Middle frontal gyrus (tissue), 1 donor: ENCODE measurements at regions not wholly inside any gene's neighbourhood (a gene's known extent, or its start where the extent isn't known, plus 50 kb on each side); places are given as distances from the start of the nearest gene placed in this dataset.

Experiments
- DNase-seq: peaks from one replicate; pipeline ENCODE4 v3.0.0-alpha.2; 2015; ENCODE audit warnings: low spot score; ENCODE audit errors: extremely low spot score

GRCh38 chr14:22478670-22479069 lies 110.4 kb downstream of the DAD1 start:
- no peak for DNase-seq

GRCh38 chr14:22478247-22478646 lies 110.8 kb downstream of the DAD1 start:
- DNase-seq: no peak

GRCh38 chr14:22477569-22478194 lies 111.3 kb downstream of the DAD1 start:
- no peak for DNase-seq

GRCh38 chr14:22476887-22477286 lies 112.1 kb downstream of the DAD1 start:
- DNase-seq: no peak

DNA sequence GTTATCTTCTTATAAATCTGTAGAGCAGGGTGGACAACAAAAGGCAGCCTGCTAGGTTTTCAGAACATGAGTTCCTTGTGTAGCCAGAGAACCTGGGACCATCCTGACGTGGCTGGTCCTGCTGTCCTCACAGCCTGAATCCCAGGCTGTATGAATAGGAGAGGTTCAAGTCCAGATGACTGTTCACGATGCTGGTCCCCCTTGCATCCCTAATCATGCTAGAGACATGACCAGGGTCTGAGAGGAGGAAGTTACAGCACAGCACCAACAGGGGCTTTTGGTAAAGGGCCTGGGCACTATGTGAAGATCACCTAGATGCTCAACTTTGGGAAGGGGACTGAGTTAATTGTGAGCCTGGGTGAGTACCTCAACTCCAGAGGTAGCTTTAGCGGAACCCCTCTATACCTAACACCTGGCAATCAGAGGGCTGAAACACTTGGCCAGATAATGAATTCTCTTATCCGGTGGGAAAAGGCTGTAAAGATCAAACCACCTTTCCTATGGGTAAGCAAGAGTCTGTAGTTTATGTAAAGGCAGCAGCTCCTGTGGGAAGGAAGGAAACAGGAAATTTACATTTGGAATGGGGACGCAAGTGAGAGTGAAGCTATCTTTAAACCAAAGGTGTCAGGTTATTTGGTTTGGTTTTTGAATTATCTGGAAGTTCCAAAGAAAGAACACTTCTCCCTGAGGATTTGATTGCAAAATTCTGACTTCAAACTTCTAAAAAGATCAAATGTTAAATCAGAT lies 112.8 kb downstream of the DAD1 start:
- DNase-seq: no peak

- DNase-seq: no peak
Measured at GRCh38 chr14:22475381-22475780, 113.6 kb downstream of the DAD1 start.

DNA sequence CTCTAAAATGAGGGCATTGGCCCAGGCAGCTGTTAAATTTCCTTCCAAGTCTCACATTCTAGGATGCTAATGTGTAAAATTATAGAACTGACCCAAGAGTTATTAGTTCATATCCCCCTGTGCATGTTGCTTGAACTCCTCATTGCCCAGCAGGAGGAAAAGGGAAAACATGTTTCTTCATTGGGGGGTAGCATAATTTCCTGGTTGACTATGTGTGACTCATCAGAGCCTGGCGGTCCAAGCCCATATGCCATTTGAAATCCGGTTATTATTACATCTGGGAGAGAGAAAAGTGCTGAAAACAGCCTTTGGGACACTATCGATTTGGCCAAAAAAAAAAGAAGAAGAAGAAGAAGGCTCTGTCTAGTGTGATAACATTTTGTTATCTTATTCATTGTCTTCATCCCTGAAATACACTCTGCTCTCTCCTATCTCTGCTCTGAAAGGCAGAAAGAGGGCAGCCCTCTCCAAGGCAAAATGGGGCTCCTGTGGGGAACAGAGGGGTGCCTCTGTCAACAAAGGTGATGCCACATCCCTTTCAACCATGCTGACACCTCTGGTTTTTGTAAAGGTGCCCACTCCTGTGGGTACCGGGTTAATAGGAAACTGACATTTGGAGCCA lies 114.2 kb downstream of the DAD1 start:
- DNase-seq: no peak

DNA sequence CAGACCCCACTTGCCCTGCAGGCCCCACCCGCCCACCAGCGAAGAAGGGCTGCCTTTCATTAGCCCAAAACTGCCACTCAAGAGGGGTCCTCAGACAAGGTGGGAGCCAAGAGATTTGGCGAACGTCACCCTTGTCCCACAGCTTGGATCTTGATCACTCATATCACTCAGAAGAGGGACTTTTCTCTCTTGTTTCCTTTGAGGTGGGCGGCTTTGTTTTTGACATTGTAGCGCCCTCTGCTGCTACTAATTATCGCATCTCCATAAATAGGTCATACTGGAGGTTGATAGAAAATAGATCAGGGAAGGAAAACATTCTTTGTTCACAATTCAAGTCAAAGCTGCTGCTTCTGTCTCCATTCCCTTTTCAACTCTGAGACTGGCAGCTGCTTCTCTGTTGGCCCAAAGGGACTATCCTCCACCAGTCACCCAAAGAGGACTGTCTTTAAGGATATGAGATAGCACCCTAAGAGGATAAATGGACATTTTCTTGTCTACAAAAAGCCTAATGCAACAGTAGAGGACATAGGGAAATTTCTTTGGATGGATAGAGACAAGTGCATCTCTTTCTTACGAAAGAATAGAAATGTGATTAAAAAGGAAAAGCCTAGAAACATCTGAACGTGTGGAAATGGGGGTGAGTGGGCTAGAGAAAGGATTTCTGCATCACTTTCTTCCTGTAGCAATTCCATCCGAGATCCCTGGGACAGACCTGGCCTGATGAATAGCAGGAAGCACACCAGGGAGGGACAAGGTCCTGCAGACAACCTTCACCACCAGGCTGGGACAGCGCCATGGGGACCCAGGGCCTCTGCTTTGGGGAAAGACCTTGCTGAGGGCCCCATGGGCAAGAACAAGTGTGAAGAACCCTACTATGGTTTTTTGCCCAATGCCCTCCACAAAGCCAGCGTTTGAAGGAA lies 115.8 kb downstream of the DAD1 start:
- DNase-seq: no peak

- no peak for DNase-seq
Measured at GRCh38 chr14:22472466-22472865, 116.6 kb downstream of the DAD1 start.

DNA sequence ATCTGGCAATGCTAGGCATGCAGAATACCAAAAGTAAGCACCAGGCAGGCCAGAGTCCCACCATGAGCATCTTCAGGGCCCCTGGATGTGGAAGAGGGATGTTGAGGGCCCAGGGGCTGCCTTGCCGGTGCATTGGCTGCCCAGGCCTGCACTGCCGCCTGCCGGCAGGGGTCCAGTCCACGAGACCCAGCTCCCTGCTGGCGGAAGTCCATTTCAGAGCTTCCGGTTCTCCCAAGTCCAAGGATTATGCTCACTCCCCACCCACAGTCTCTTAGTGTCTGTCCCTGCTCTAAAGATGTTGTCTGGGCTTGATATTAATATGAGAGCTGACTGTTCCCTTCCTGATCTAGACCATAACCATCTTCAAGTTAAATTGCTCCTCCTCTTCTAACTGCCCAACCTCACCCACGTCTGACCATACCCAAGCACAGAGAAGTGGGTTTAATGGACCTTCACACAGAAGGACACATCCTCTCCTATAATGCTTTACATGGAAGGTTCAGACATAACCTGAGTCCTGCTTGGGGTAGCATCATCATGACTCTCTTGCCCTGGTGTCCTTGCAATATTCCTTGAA lies 117.4 kb downstream of the DAD1 start:
- DNase-seq: no peak

GRCh38 chr14:22469538-22470303 lies 119.3 kb downstream of the DAD1 start:
- DNase-seq: no peak

DNA sequence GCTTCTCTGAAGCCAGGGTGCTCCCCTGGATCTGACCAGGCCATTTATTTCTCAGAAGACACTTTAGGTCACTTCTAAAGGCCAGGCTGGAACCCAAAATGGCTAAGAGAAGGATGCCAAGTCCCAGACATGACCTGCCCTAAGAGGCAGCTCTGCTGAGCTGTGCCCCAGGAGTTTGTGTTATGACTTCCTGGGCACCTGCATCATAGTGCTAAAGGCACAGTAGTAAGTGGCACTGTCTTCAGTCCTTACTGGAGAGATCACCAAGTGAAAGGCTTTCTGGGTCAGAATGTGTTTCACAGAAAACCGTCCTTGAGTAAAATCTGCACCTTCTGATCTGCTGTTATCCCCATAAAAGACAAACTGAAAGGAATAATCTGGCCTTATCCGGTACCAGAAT lies 120.2 kb downstream of the DAD1 start:
- no peak for DNase-seq

- no peak for DNase-seq
Measured at GRCh38 chr14:22466491-22466890, 122.5 kb downstream of the DAD1 start.

DNA sequence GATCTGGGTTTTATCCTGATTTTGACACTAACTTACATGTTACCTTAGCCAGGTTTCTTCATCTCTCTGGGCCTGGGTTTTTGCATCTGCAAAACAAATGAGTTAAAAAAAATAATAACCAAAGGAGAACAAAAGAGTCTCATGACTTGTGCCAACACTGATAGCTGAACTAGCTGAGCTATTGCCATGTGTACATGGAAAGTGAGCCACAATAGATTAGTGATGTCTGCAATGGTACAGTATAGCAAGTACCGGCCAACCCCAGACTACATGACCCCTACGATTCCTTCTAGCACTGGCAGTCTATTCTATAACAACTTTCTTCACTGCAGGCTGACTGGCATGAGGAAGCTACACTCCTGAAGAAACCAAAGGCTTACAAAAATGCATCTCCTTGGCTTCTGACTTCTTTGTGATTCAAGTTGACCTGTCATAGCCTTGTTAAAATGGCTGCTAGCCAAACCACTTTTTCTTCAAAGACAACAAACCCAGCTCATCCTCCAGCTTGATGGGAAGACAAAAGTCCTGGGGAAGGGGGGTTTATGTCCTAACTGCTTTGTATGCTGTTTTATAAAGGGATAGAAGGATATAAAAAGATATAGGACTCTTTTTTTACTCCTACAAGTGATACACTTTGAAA lies 123.7 kb downstream of the DAD1 start:
- DNase-seq: no peak

DNA sequence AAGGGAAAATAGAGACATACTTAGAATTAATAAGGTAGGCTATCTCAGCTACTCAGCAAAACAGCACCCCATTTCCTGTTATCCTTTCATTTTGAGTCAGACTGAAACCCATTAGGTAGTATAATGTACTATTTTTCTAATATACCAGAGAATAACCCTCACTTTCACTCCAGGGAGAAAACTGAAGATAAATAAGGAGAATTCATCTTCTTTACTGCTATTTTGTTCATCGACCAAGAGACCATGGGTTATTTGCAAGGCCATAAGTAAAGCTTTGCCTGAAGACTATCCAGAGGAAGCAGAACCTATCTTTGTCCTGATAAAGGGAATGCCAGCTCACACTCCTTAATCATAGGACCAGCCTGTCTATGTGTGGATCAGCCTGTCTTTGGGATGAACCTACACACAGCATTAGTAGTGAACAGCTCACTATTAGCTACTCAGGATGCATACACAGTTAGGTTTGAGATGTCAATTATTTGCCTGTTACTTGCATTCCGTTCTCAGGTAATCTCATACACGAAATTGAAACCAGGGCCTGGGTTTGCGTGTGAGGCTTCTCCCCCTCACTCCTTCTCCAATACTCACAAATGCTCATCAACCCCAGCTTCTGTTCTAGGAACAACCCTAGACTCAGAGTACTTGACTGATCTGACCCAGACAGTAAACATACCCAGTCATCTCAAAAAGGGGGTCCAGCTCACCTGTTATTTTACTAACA lies 124.4 kb downstream of the DAD1 start:
- DNase-seq: no peak

GRCh38 chr14:22463763-22464173 lies 125.3 kb downstream of the DAD1 start:
- no peak for DNase-seq

DNA sequence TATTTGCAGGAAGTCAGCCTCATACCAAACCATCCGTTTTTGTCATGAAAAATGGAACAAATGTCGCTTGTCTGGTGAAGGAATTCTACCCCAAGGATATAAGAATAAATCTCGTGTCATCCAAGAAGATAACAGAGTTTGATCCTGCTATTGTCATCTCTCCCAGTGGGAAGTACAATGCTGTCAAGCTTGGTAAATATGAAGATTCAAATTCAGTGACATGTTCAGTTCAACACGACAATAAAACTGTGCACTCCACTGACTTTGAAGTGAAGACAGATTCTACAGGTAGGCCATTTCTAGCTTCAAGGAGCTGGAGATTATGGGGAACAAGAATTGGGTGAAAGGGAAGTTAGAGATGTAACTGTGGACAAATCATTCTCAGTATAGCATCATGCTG lies 126.1 kb downstream of the DAD1 start:
- DNase-seq: no peak

GRCh38 chr14:22460461-22461195 lies 128.4 kb downstream of the DAD1 start:
- no peak for DNase-seq

- DNase-seq: no peak
Measured at GRCh38 chr14:22458737-22459136, 130.3 kb downstream of the DAD1 start.
